ENCODE measurements at regions not wholly inside any gene's neighbourhood (a gene's known extent, or its start where the extent isn't known, plus 50 kb on each side); places are given as distances from the start of the nearest gene placed in this dataset.

DNA sequence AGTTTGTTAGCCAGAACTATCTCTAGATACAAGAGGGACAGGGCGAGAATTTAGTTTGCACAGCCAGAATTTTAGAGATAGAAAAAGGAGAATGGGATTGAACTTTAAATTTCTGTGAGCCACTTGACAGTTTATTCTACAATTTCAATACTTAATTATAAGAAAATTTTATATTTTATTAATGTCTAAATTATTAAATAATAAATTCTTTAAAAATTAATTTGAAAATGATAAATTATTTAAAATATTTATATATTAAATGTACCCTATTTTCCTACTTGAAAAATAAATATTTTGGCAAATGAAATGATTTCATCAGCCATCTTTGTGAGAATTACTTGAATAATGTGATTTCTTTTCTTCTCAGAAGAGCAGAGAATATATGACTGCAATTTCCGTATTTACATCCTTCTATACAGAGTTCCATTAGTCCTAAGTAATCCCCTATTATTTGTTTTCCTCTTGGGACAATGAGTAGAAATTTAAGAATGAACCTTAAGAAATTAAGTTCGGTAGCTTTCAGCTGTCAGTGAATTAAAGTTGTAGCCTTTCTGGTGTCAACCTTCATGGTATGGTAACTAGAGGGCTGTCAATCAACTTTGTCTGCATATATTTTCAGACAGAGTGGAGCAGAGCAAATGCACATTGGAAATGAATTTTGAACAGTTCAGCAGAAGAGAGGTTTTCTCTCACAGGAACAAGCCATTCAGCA is 763.9 kb downstream of the PCDH18 start:
- no peak for DNase-seq (ENCODE audit: low read depth)

DNA sequence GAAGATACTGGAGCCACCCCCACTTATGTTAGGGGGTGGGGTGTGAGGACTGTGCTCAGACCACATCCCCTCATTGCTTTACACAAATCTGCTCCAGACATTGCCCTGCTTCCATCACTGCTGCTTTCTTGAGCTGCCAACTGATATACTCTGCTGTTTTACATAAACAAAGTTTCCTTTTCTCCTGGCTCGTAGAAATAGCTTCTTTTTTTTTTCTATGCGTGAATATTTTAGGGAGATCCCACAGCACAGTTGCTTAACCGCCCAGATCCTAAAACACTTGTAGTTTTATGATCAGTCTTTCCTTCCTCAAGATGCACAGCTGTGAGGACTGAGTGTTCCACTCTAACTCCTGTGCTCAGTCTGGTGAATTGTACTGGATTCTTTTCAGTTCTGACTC is 768.4 kb downstream of the PCDH18 start:
- no peak for DNase-seq (ENCODE audit: low read depth)

DNA sequence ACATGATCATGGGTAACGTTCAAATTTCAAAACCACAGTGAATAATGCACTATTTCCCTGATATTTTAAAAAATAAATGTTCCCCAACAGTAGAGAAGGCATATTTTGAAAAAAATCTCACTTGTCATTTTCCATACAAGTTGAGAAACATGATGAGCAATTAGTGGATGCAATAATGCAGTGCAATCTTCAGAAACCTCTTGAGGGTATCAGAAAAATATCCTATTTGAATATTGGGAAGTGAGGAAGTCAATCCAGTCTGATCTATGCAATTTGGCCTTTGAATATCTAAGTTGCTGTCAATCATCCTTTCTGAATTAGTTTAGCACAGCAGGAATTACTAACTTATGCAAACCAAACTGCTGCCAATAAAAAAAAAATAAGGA is 776.8 kb downstream of the PCDH18 start:
- DNase-seq (ENCODE audit: low read depth), result no peak

DNA sequence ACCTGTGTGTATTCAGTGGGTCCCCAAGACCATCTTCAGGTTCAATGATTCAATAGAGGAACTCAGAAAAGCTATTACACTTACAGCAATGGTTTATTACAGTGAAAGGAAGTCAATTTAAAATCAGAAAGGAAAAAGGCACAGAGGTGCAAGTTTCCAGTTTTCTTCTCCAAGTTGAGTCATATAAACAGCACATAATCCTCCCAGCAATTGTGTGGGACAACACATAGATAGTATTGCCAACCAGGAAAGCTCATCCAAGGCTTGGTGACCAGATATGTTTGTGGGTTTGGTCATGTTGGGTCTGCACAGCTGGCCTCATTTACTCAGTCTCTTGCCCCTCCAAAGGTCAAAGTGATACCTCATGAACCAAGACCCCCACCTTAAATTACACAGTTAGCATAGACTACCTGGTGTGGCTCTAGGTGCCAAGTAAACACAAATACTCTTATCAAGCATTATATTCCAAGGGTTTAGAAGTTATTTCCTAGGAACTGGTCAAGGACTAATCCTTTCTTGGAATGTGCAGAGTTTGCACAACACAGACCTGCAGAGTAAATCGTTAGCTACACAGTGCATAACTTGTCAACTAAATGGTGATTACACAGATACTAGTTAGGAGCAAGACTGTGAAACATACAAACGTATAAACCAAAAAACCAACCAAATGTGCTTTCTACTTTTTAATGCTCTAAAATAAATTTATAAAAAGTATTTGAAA is 777.3 kb downstream of the PCDH18 start:
- no peak for DNase-seq (ENCODE audit: low read depth)

DNA sequence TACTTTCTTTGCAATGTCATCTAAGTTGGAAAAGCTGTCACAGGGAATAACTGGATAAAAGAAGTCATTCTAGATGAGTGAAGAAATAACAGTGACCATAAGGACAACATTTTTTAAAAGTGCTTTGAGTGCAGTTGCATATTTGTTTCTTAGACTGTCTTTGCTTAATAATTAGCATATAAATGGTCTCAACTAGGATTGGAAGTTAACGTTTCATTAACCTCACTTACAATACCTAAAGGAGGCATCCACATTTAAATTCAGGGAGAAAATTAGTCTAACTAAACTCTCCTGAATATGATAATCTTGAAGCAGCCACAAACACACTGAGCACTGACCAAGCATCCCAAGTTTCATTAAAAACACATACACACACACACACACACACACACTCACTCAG is 780.7 kb downstream of the PCDH18 start:
- no peak for DNase-seq (ENCODE audit: low read depth)

DNA sequence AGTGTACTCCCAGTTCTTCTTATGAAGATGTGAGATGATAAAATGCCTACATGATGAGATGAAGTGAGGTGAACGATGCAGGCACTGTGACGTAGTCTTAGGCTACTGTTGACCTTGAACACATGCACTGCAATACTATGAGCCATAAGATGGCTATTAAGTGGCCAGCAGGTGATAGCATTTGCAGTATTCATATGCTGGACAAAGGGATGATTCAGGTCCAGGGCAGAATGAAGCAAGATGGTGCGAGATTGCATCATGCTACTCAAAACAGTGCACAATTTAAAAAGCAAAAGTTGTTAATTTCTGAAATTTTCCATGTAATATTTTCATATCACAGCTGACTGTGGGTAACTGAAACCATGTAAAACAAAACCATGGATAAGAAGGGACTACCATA is 781.4 kb downstream of the PCDH18 start:
- peak; percentile 8 for DNase-seq (ENCODE audit: low read depth)

DNA sequence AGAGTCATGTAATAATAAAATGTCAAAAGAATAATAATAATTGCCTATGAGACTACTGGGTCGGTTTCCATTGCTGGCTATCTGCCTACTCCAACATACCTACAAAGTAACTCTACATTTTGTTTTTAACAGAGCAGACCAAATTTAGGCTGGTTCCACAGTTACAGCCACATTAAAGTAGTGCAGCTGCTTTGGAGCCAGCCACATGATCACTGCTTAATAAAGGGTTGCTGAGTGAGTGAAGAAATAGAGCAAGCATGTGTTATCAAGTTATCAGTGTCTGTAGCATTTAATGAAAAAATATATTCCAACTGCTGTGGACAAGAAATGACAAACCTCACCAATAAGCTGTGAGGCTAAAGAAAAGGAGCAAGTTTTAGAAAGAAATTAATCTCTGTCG is 782.3 kb downstream of the PCDH18 start:
- no peak for DNase-seq (ENCODE audit: low read depth)

DNA sequence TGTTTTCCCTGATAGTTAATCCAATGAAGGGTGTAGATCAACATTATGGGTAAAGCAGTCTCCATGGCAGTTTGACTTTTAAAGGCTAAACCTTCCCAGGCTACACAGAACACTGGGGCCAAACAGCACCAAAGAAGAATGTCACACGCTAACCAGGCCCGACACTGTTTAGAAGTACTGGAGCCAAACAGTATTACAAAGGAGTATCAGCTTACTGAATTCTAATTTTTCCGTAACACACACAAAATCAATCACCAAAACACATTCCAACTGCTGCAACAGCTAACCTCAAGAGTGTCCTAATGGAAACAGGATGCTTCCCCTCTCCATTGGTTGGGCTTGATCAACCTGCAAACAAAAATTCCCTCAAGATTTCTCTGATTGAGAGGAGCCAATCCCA is 783.5 kb downstream of the PCDH18 start:
- DNase-seq (ENCODE audit: low read depth), result no peak

DNA sequence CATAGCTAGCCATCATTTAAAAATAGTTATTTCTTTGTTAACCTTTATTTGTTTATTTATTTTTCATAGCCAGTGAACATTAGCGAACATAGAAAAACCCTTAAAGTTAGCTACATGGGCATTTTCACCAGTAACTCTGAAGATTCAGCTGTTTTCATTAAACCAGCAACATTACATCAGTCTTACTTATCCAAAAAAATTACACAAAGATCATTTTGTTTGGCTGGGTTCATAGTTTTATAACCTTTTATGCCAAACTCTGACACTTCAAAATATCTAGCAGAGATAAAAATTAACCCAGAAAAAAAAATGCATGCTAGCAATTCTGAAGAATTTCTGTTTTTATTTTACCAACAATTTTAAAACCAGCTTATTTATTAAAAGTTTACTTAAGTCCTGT is 784.1 kb downstream of the PCDH18 start:
- DNase-seq (ENCODE audit: low read depth), result no peak

DNA sequence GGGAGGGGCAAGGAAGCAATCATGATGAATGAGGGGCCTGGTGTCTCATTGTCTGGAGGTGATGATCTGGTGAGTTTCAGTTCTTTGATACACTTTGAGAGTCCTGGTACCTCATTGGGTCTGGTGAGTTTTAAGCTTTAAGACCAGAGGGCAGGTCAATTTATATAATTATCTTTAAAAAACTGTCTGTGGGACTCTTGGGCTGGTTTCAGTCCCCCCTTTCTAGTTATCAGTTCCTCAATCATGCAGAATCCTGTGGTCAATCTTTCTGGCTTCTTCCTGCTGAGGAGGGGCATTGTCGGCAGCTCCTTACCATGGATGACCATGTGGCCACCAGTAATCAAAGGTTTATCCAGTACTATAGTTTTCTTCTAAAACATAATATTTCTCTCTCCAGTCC is 789.1 kb downstream of the PCDH18 start:
- no peak for DNase-seq (ENCODE audit: low read depth)

DNA sequence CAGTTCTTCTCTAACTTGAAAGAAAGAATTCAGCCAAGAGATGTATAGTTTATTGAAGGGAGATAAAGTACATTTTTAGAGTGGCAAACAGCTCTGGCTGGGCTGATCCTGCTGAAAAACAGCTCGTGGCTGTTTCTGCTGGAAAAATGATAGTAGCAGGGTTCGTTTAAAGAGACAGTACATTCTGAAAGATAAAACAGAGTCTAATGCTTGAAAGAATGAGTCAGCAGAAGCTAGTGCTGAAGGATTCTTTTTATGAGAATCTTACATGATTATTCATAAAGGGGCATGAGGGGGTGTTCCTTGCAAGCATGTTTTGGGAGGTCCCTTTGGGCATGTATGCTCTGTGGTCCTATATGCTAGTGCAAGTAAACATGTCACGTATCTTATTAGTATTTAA is 790.0 kb downstream of the PCDH18 start:
- DNase-seq (ENCODE audit: low read depth), result peak; percentile 40

DNA sequence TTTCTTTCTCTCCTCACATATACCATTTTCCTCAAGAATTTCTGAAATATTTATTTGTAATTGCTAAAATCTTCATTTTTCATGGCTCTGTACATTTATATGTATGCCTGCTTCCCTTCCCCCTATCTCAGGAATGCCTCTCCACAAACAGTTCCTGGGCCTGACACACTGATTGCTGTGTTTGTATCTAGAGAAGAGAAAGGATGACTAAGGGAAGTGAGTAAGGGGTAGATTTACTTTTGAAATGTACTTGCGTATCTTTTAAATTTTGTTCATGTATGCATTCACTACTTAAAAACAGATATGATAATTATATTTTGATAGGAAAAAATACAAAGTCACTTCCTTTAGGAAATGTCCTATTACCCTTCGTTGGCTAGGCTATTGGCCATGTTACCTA is 790.8 kb downstream of the PCDH18 start:
- DNase-seq (ENCODE audit: low read depth), result peak; percentile 72

DNA sequence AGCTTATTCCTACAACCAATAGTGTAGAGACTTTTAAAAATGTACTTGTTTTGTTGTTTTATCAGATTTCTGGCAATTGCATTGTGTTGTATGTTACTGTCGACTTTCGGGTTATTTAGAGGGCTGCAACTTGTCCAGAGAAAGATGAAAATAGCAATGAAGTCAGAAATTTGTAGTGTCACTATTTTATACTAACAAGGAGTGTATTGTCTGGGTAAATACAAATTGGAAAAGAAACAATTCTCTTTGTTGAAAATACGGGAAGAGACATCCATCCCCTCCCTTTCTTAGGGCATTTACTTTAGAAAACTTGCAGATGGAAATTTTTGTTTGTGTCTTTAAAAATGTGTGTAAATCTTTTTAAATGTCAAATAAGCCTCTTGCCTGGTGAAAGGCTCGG is 792.0 kb downstream of the PCDH18 start:
- no peak for DNase-seq (ENCODE audit: low read depth)

DNA sequence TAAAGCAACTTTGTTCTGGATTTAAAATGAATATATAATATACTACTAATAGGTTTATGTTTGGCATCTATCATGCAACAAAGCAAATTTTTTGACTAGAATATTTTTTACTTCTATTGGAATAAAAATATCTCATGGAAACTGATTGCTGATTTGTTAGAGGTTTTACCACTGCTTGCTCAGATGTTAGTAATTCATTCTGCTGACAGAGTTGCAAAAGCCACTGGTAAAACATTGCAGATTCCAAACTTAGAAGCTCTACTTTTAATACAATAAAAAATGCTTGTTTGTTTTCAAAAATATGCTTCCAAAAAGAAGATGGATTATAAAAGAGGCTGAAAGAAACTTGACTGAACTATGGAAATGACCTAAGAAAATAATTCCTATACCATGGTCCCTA is 795.2 kb downstream of the PCDH18 start:
- DNase-seq (ENCODE audit: low read depth), result no peak

DNA sequence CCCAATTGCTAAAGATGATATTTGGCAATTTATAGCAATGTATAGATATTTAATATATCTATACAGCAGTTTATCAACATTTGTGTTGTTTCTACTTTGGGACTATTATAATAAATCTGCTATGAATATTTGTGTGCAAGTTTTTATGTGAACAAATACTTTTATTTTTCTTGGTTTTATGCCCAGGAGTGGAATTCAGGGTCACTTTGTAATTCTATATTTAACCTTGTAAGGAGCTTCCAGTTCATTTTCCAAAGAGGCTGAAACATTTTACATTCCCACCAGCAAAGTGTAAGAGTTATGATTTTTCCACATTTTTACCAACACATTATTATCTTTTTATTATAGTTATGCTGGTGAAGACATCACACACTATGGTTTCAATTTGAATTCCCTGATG is 801.3 kb downstream of the PCDH18 start:
- no peak for DNase-seq (ENCODE audit: low read depth)

DNA sequence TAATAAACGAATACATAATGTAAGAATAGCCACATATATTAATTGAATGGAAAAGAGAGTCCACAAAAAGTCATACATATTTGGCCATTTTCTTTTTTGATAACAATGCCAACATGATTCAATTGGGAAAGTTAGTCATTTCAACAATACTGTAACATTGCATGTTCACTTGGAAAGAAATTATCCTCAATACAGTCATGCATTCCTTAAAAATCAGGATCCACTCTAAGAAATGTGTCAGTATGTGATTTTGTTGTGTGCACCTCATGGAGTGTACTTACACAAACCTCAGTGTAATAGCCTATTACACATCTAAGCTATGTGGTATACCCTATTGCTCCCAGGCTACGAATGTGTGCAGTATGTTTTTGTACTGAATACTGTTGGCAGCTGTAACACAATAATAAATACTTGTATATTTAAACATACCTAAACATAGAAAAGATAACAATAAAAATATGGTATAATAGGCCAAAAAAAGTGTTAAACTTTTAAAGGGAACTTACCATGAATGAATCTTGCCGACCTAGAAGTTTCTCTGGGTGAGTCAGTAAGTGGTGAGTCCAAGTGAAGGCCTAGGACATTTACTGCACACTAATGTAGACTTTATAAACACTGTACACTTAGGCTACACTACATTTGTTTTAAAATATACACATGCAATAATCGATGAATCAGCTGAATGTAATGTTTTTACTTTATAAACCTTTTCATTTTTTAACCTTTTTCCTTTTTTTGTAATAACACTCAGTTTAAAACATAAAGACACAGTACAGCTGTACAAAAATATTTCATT is 806.8 kb downstream of the PCDH18 start:
- DNase-seq (ENCODE audit: low read depth), result no peak

DNA sequence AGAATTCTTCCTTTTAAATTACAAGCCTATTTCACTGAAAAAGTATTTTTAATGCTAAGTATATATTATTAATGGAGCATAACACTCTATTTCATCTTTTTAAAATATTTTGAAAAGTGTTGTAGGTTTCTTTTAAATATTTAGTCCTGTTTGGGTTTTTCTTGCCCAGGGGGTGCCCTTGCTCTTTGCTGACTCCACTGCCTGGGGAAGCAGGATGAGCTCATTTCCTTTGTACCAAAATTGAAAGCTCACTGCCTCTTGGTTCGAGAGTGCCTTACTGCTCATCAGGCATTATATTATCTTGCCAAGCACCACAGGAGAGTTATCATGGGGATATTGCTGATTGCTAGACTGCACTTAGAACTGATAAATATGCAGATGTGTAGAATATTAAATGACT is 819.2 kb downstream of the PCDH18 start:
- peak; percentile 44 for DNase-seq (ENCODE audit: low read depth)

DNA sequence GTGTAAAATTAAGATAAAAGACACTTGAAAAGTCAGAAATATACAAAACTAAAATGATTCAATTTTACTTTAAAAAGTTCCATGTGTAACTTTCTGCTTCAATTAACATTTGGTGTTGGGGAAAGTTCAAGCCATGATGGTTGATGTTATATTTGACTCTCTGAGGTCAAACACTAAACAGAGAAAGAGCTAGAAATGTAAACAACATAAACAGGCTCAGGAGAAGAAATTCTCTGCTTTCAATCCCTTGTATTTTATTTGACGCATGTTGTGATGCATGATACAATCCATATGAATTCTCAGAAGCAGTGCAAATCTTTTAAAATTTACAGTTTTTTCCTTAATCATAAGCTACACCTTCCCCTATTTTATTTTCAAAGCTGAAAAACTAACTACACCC is 822.4 kb downstream of the PCDH18 start:
- no peak for DNase-seq (ENCODE audit: low read depth)

DNA sequence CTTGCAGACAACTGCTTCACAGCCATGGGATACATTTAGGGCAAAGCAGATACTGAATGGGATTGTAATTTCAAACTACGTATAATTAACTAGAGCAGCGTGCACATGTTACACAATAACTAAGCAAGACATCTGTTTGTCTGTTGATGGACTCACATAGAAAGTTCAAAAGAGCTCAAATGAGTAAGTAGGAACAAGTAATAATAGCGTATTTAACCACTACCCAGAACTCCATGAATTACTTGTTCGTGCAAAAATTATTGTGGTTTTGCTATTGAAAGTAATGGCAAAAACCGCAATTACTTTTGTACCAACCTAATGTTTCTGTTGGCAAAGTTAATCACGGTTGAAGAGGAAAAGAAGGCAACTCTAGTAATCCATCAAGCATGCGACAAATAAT is 825.4 kb downstream of the PCDH18 start:
- DNase-seq (ENCODE audit: low read depth), result no peak

DNA sequence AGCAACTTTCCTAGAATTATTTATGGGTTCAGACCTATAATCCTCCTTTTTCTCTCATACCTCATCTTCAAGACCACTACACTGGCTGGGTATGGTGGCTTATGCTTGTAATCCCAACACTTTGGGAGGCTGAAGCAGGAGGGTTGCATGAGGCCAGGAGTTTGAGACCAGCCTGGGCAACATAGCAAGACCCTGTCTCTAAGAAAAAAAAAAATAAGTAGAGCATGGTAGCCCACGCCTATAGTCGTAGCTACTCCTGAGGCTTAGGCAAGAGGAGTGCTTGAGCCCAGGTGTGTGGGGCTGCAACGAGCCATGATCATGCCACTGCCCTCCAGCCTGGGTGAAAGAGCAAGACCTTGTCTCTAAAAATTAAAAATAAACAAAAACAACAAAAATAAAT is 832.4 kb downstream of the PCDH18 start:
- DNase-seq (ENCODE audit: low read depth), result no peak

DNA sequence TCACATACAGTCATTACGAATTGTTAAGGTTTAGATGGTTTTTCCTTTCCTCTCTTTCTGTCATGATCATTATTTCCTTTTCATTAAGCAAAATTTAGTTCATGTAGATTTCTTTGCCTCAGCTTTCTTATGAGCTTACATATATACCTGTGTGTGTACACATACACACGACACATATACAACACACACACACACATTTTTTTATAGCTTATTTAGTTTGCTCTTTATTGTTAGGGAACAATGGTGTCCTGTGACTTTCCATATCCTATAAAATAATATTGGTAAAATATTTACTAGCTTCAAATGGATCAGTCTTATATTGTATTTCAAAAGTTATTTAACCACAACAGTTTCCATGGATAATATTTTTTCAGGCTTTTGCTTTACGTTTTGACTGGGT is 840.7 kb downstream of the PCDH18 start:
- no peak for DNase-seq (ENCODE audit: low read depth)

DNA sequence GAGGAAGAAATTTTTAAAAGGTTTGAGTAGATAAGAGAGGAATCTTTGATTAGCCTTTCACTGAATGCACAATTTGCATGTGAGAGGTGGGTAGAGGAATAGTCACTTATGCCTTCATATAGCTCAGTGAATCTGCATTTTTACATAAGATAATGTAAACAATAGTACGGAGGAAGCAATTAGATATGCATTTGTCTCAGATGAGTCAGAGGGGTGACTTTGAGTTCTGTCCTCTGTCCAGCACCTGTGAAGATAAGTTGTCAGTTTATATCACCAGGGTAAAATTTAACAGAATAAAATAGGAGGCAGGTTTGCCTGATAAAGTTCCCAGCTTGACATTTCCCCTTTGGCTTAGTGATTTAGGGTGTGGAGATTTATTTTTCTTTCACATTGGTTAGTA is 841.9 kb downstream of the PCDH18 start:
- DNase-seq (ENCODE audit: low read depth), result peak; percentile 32

DNA sequence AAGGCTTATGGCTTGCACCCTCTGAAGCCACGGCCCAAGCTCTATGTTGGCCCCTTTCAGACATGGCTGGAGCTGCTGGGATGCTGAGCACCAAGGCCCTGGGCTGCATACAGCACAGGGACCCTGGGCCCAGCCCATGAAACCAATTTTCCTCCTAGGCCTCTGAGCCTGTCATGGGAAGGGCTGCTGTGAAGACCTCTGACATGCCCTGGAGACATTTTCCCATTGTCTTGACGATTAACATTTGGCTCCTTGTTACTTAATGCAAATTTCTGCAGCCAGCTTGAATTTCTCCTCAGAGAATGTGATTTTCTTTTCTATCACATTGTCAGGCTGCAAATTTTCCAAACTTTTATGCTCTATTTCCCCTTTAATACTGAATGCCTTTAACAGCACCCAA is 844.7 kb downstream of the PCDH18 start:
- no peak for DNase-seq (ENCODE audit: low read depth)

Measured in HT1080 (cell line).